ENCODE measurements at regions not wholly inside any gene's neighbourhood (a gene's known extent, or its start where the extent isn't known, plus 50 kb on each side); places are given as distances from the start of the nearest gene placed in this dataset.
"Not testable (repeated sequence)": the region's sequence is repeated elsewhere in the genome, so short reads cannot be mapped to it uniquely, and the experiment has no call there.

- not testable (repeated sequence) for TF ChIP-seq CTCF, POLR2A (IDR thresholded peaks at IDR 0.05)
These were observed 172.7 kb upstream of the CXorf66 start for GRCh38 chrX:140138065-140138464.

Data from lower leg skin (tissue), 3 donors.